Upper lobe of left lung (tissue), 6 donors: ENCODE measurements at regions not wholly inside any gene's neighbourhood (a gene's known extent, or its start where the extent isn't known, plus 50 kb on each side); places are given as distances from the start of the nearest gene placed in this dataset.

Source experiments
- ATAC-seq, 2 donors: fragments of 200-7000 bp; cut with Tn5 transposase; one replicate each; pipeline ENCODE4 v1.9.1; 2022; ENCODE audit warnings: mild to moderate bottlenecking in 2 of 2, moderate library complexity in 2 of 2; ENCODE audit not compliant: low FRiP score in 2 of 2
- DNase-seq, 2 donors: peaks; one replicate each; pipeline ENCODE4 v3.0.0-alpha.2; 2019 to 2020
- H3K27ac ChIP-seq, 4 donors: fragments of 200-600 bp; sonication (generic); one replicate each; pipeline ENCODE4 v1.5.1; 2016 to 2019
- H3K27me3 ChIP-seq, 4 donors: fragments of 200-600 bp; sonication (generic); one replicate each; pipeline ENCODE4 v1.5.1; 2017 to 2019
- H3K36me3 ChIP-seq, 4 donors: fragments of 200-600 bp; sonication (generic); one replicate each; pipeline ENCODE4 v1.5.1; 2016 to 2019
- H3K4me1 ChIP-seq, 4 donors: fragments of 200-600 bp; sonication (generic); one replicate each; pipeline ENCODE4 v1.5.1; 2018 to 2019
- H3K4me3 ChIP-seq, 4 donors: fragments of 200-600 bp; sonication (generic); one replicate each; pipeline ENCODE4 v1.5.1; 2017 to 2019; ENCODE audit warnings: mild to moderate bottlenecking in 2 of 4, moderate library complexity in 1 of 4
- H3K9me3 ChIP-seq, 4 donors: fragments of 200-600 bp; sonication (generic); one replicate each; pipeline ENCODE4 v1.5.1; 2018 to 2019
- EP300 ChIP-seq, 4 donors: sonication (generic); formaldehyde crosslinking; IDR thresholded peaks; one replicate each; pipeline ENCODE4 v1.5.1; 2017; ENCODE audit warnings: antibody characterized with exemption in 4 of 4, control low read depth in 2 of 4
- POLR2A ChIP-seq, 4 donors: fragments of 450-650 bp; IDR thresholded peaks; one replicate each; pipeline ENCODE4 v1.5.1; 2016 to 2017; ENCODE audit warnings: antibody characterized with exemption in 4 of 4, mild to moderate bottlenecking in 2 of 4
- POLR2AphosphoS5 ChIP-seq, 2 donors: sonication (generic); formaldehyde crosslinking; IDR thresholded peaks; one replicate each; pipeline ENCODE4 v1.5.1; 2017; ENCODE audit warnings: antibody characterized with exemption in 2 of 2
- WGBS, 2 donors: methylation state at CpG; one replicate each; pipeline ENCODE4 v1.1.5; 2017 to 2018; 5-methylcytosine and 5-hydroxymethylcytosine counted together
- TF ChIP-seq, protein P1 (sequence below), 6 experiments: fragments of 450-650 bp in 4 of 6; fragments of 200-600 bp in 2 of 6; sonication (generic) in 2 of 6; IDR thresholded peaks; one replicate each; pipeline ENCODE4 v1.5.1; 2016 to 2019; ENCODE audit warnings: antibody characterized with exemption in 6 of 6
- donor health status: DM: no; HTN: no; CAD: no; lungs with moderate emphysema.
- donor health status: DM: no; HTN: yes; CAD: no; lungs with severe emphysema.

DNA sequence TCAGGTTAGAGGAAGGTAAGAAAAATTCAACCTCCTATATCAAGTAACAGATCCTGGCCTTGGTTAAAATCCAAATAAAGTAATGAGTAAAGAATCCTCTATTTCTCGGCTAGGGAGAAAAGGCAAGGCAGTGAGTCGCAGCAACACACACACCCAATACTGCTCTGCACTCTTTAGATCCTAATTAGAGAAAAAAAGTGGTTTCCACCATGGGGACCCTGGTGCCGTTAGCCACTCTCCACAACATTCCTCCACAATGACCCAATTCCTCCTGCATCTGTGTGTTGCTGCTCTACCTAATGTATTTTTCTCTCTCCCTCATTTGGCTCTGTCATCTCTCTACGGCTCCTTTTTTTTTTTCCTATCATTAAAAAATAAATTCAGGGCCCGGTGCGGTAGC, 462.7 kb downstream of the METTL4 start:
- Histone ChIP-seq H3K4me3 (no peak overlapping the region), H3K36me3 (no peaks in the 10 kb centered on the region), H3K9me3 (no peaks in the 10 kb centered on the region), H3K27me3 (no peaks in the 10 kb centered on the region), H3K4me1 (no peaks in the 10 kb centered on the region), H3K27ac (no peak overlapping the region)
- ATAC-seq (no peak), DNase-seq (no peak)
- no peak for TF ChIP-seq POLR2A (IDR thresholded peaks at IDR 0.05)
- TF ChIP-seq EP300 (IDR thresholded peaks at IDR 0.05) = no peak
- TF ChIP-seq, protein P1, sequence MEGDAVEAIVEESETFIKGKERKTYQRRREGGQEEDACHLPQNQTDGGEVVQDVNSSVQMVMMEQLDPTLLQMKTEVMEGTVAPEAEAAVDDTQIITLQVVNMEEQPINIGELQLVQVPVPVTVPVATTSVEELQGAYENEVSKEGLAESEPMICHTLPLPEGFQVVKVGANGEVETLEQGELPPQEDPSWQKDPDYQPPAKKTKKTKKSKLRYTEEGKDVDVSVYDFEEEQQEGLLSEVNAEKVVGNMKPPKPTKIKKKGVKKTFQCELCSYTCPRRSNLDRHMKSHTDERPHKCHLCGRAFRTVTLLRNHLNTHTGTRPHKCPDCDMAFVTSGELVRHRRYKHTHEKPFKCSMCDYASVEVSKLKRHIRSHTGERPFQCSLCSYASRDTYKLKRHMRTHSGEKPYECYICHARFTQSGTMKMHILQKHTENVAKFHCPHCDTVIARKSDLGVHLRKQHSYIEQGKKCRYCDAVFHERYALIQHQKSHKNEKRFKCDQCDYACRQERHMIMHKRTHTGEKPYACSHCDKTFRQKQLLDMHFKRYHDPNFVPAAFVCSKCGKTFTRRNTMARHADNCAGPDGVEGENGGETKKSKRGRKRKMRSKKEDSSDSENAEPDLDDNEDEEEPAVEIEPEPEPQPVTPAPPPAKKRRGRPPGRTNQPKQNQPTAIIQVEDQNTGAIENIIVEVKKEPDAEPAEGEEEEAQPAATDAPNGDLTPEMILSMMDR (IDR thresholded peaks at IDR 0.05) = no peak
- no peak for TF ChIP-seq POLR2AphosphoS5 (IDR thresholded peaks at IDR 0.05)
- WGBS, 2 donors = 88 to 94% methylated on average over 6 of the region's 6 CpGs

DNA sequence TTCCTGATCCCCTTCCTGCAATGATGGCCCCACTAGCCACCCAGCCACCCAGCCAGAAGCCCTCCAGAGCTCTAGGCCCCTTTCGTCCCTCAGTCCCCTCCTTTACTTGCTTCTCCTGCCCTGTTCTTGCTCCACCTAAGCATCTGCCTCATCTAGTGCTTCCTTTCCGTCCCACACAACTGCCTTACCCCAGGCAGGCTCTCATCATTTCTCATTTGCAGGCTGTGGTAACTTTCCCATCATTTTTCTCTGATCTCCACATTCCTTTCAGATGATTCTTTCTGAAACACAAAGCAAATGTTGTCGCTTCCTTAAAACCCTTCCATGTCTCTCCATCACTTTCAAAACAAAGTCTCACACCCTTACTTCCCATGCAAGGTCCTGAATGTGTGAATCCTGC, 459.8 kb downstream of the METTL4 start:
- Histone ChIP-seq H3K4me3 (no peak overlapping the region), H3K27me3 (no peaks in the 10 kb centered on the region), H3K36me3 (no peaks in the 10 kb centered on the region), H3K9me3 (no peaks in the 10 kb centered on the region), H3K27ac (no peak overlapping the region), H3K4me1 (no peaks in the 10 kb centered on the region)
- 68 to 90% methylated on average over 3 of the region's 3 CpGs for WGBS, 2 donors
- DNase-seq = no peak
- ATAC-seq = no peak
- TF ChIP-seq, protein P1 (IDR thresholded peaks at IDR 0.05) = no peak
- TF ChIP-seq POLR2A (IDR thresholded peaks at IDR 0.05) (no peak), EP300 (IDR thresholded peaks at IDR 0.05) (no peak)

DNA sequence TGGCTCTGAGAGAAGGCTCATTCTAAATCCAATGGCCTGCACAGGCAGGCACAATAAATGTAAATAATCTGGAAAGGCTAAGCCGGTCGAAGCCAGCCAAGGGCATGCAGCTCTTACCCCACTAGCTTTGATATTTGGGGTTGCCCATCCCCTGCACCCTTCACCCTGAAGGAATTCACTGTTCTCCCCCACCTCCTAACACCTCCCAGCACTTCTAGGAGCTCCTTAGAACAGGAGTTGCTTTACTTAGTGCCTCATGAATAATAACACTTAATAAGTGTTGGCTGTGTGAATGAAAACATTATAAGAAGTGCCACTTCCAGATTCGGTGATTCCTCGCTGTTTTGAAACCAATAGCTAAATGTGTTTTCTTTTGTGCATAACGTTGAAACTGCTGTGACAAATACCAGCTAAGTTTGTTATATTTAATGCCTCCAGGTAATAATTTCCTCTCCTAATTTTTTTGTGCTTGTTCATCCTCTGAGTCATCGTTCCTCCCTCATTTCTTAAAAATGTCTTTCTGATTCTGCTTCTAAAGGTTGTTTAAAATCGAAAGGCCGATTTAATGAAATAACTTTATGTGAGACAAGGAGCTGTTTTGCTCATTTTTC, 458.8 kb downstream of the METTL4 start:
- Histone ChIP-seq H3K4me1 (no peaks in the 10 kb centered on the region), H3K27me3 (no peaks in the 10 kb centered on the region), H3K27ac (no peak overlapping the region), H3K36me3 (no peaks in the 10 kb centered on the region), H3K4me3 (no peak overlapping the region), H3K9me3 (no peaks in the 10 kb centered on the region)
- WGBS, 2 donors = 65% methylated on average over 8 of the region's 8 CpGs
- DNase-seq (no peak), ATAC-seq (no peak)
- TF ChIP-seq POLR2AphosphoS5 (IDR thresholded peaks at IDR 0.05) (no peak), EP300 (IDR thresholded peaks at IDR 0.05) (no peak), POLR2A (IDR thresholded peaks at IDR 0.05) (no peak)
- TF ChIP-seq, protein P1 (IDR thresholded peaks at IDR 0.05) = no peak

DNA sequence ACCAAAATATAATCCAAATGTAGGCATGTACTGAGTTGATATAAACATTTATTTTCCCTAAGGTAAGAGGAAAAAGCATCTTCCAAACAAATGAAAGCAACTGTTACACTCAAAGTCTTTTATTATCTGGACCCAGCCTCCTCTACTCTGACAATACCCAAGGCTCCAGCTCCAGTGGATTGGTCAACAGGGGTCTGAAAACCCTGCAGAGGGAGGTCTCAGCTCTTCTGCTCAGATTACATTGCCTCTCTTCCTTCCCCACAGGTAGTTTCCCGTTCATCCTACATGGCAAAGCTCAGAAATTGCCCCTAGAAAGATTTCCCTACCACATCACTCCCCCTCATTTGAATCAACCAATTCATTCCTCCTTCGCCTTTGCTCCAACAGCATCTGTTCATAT, 457.0 kb downstream of the METTL4 start:
- ATAC-seq = no peak
- TF ChIP-seq EP300 (IDR thresholded peaks at IDR 0.05) (no peak), POLR2A (IDR thresholded peaks at IDR 0.05) (no peak), POLR2AphosphoS5 (IDR thresholded peaks at IDR 0.05) (no peak)
- TF ChIP-seq, protein P1 (IDR thresholded peaks at IDR 0.05) = no peak
- 41 to 46% methylated on average over 2 of the region's 2 CpGs for WGBS, 2 donors
- no peaks in the 10 kb centered on the region for H3K27me3 ChIP-seq
- no peak overlapping the region for H3K27ac ChIP-seq
- no peak for DNase-seq
- no peaks in the 10 kb centered on the region for H3K4me1 ChIP-seq
- H3K36me3 ChIP-seq = no peaks in the 10 kb centered on the region
- H3K9me3 ChIP-seq = no peaks in the 10 kb centered on the region
- no peak overlapping the region for H3K4me3 ChIP-seq

DNA sequence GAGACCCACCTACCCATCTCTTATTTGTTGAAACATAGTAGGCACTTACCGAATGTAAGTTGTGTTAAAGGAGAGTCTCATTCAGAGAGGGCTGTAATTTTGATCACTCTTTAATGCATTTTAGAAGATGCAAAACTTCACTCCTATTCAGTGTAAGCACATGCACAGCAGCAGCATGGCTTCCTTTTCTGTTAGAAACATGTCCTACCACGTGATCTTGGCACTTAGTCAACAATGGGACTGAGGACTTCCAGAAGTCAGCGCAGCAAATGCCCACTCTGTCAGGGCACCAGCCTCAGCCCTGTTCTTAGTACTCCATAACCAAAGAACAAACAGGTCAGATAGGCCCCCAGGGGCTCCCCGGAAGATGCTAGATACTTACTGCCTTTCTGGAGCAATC, 456.5 kb downstream of the METTL4 start:
- no peaks in the 10 kb centered on the region for H3K9me3 ChIP-seq
- 62 to 63% methylated on average over 4 of the region's 4 CpGs for WGBS, 2 donors

More for the DNA sequence above, 456.5 kb downstream of the METTL4 start:
- TF ChIP-seq EP300 (IDR thresholded peaks at IDR 0.05) (no peak), POLR2AphosphoS5 (IDR thresholded peaks at IDR 0.05) (no peak), POLR2A (IDR thresholded peaks at IDR 0.05) (no peak)
- TF ChIP-seq, protein P1 (IDR thresholded peaks at IDR 0.05) = no peak
- H3K4me1 ChIP-seq = no peaks in the 10 kb centered on the region
- H3K4me3 ChIP-seq = no peak overlapping the region
- no peak overlapping the region for H3K27ac ChIP-seq
- ATAC-seq (no peak), DNase-seq (no peak)
- no peaks in the 10 kb centered on the region for H3K36me3 ChIP-seq
- no peaks in the 10 kb centered on the region for H3K27me3 ChIP-seq
